ENCODE measurements at regions not wholly inside any gene's neighbourhood (a gene's known extent, or its start where the extent isn't known, plus 50 kb on each side); places are given as distances from the start of the nearest gene placed in this dataset.
"Not testable (repeated sequence)": the region's sequence is repeated elsewhere in the genome, so short reads cannot be mapped to it uniquely, and the experiment has no call there.

GRCh38 chr12:88809841-88810240, 229.6 kb upstream of the KITLG start:
- not testable (repeated sequence) for TF ChIP-seq RXRA (IDR thresholded peaks at IDR 0.05; ENCODE audit: borderline replicate concordance, low read depth); MAX (IDR thresholded peaks at IDR 0.05; ENCODE audit: low read depth); CTCF (IDR thresholded peaks at IDR 0.05); FOXM1 (IDR thresholded peaks at IDR 0.05; ENCODE audit: low read depth); SMC3 (IDR thresholded peaks at IDR 0.05; ENCODE audit: low read depth, low read length); POLR2AphosphoS5 (IDR thresholded peaks at IDR 0.05; ENCODE audit: low read depth, low read length)
